ENCODE measurements at regions not wholly inside any gene's neighbourhood (a gene's known extent, or its start where the extent isn't known, plus 50 kb on each side); places are given as distances from the start of the nearest gene placed in this dataset.

DNA sequence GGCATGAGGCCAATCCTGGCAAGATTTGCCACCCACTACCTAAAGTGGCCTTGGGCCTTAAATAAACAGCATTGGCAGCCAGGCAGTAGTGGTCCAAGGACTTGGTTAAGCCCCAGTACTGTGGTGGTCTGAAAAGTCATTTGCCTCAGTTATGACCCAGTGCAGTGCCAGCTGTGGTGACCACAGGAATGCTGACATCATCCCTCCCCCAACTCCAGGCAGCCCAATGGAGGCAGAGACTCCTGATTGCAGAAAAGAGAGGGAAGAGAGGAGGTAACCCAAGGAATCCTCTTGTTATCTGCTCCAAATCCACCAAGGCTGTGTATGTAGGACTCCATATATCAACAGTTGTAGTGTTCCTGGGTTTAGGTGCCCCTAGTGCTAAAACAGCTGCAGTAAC lies 883.6 kb downstream of the SQOR start:
- Histone ChIP-seq H3K27ac (ENCODE audit: low read length) (no peak overlapping the region), H3K4me1 (ENCODE audit: control insufficient read depth, insufficient read depth, low read length) (no peaks in the 10 kb centered on the region), H3K4me3 (ENCODE audit: low read length) (no peak overlapping the region), H3K36me3 (ENCODE audit: control insufficient read depth, insufficient read depth, low read length) (no peaks in the 10 kb centered on the region), H3K27me3 (ENCODE audit: control insufficient read depth, insufficient read depth, low read length) (no peaks in the 10 kb centered on the region), H3K9me3 (replicated peaks; ENCODE audit: control insufficient read depth, low read depth, low read length) (peaks cover 10% of the 10 kb centered on the region)
- DNase-seq: no peak

DNA sequence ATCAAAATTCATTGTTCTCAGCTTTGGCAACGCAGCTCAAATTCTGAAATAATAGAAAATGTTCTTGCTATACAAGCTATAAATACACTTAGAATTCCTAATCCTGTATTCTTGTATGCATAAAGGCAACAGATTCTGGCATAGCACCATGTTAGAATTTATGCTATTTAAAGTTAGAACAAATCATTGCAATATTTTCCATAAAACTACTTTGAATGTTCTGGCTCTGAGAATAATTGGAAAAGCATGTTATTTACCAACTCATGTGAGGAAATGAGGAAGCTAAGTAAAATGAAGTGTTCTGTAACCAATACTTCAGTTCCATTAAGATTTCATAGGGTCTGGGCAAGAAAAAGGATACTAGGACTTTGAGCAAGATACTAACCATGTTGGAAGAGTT lies 888.9 kb downstream of the SQOR start:
- H3K4me1 ChIP-seq (ENCODE audit: control insufficient read depth, insufficient read depth, low read length): no peaks in the 10 kb centered on the region
- H3K9me3 ChIP-seq (replicated peaks; ENCODE audit: control insufficient read depth, low read depth, low read length): peaks cover 1% of the 10 kb centered on the region
- H3K36me3 ChIP-seq (ENCODE audit: control insufficient read depth, insufficient read depth, low read length): no peaks in the 10 kb centered on the region
- H3K27ac ChIP-seq (ENCODE audit: low read length): no peak overlapping the region
- no peak overlapping the region for H3K4me3 ChIP-seq (ENCODE audit: low read length)
- WGBS (ENCODE audit: insufficient coverage): no CpG with 5 or more reads among the region's 1 CpG
- H3K27me3 ChIP-seq (ENCODE audit: control insufficient read depth, insufficient read depth, low read length): no peaks in the 10 kb centered on the region
- DNase-seq: peak; percentile 81

DNA sequence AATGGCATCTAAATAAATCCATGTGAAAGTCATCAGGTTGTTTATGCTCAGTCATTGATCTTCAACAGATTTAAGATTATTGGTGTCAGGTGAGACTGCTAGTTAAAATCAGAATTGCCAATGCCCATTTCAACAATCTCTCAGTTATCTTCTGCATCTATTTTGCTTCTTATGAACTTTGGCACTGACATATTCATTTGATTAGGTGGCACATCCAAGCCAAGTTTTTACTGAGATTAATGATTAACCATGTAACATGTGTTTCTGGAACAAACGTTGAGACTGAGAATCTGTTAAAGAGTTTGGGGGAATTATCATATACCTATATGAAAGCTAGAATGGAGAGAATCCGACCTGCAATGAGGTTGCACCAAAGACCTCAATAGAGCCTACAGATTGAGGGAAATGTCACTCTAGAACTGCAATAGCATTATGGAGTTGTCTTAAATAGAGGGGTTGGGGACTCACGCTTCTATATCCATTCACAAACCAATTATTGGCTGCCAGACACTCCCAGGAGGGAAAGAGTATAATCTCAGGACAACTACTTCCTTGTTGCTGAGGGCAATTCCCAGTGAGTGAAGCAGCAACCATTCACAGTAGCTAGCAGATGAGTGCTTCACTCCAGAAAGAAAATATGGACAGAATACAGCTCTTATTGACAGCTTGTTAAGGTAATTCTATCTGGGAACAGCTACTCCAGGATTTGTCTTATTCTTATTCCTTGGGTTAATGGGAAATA lies 891.3 kb downstream of the SQOR start:
- H3K4me3 ChIP-seq (ENCODE audit: low read length): no peak overlapping the region
- no peak overlapping the region for H3K27ac ChIP-seq (ENCODE audit: low read length)
- H3K9me3 ChIP-seq (replicated peaks; ENCODE audit: control insufficient read depth, low read depth, low read length): no peaks in the 10 kb centered on the region
- DNase-seq: no peak
- WGBS (ENCODE audit: insufficient coverage): no CpG with 5 or more reads among the region's 3 CpGs
- no peaks in the 10 kb centered on the region for H3K36me3 ChIP-seq (ENCODE audit: control insufficient read depth, insufficient read depth, low read length)
- H3K27me3 ChIP-seq (ENCODE audit: control insufficient read depth, insufficient read depth, low read length): no peaks in the 10 kb centered on the region
- H3K4me1 ChIP-seq (ENCODE audit: control insufficient read depth, insufficient read depth, low read length): no peaks in the 10 kb centered on the region

DNA sequence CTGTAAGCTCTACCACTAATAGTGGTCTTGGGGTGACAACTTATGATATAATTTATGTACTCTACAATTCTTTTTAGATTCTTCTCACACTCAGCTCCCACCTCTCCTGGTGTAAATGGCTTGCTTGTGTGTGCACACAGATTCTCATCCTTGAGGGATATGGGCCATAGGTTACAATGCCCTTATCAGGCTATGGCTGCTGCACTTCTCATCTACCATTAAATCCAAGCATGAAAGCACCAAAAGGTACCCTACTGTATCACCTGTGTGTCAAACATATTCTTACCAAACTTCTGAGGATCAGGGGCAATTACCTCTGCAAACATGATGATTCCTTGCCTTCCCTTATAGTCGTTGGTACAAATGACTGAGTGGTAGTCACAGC lies 891.9 kb downstream of the SQOR start:
- Histone ChIP-seq H3K27me3 (ENCODE audit: control insufficient read depth, insufficient read depth, low read length) (no peaks in the 10 kb centered on the region), H3K4me1 (ENCODE audit: control insufficient read depth, insufficient read depth, low read length) (no peaks in the 10 kb centered on the region), H3K9me3 (replicated peaks; ENCODE audit: control insufficient read depth, low read depth, low read length) (no peaks in the 10 kb centered on the region), H3K27ac (ENCODE audit: low read length) (no peak overlapping the region), H3K36me3 (ENCODE audit: control insufficient read depth, insufficient read depth, low read length) (no peaks in the 10 kb centered on the region), H3K4me3 (ENCODE audit: low read length) (no peak overlapping the region)
- no peak for DNase-seq
- no CpG with 5 or more reads among the region's 1 CpG for WGBS (ENCODE audit: insufficient coverage)

DNA sequence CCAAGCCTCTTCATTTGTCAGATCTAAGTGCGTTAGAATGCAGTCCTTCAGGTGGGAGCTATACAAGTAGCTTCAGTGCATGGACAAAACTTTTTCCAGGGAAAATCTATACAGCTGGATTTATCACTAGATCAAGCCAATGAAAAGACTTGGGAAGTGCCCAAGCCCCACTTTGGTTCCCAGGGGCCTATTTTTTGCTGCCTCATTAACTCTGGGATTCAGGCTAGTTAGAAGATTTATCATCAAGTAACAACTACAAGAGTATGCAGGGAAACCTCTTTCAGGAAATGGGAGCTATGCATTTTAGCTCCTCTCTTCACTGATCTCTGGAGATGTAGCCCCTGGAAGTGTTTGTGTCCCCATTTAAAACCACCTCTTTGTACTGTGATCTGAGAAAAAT lies 908.8 kb downstream of the SQOR start:
- Histone ChIP-seq H3K36me3 (ENCODE audit: control insufficient read depth, insufficient read depth, low read length) (no peaks in the 10 kb centered on the region), H3K4me3 (ENCODE audit: low read length) (no peak overlapping the region), H3K9me3 (replicated peaks; ENCODE audit: control insufficient read depth, low read depth, low read length) (no peaks in the 10 kb centered on the region), H3K27ac (ENCODE audit: low read length) (no peak overlapping the region), H3K4me1 (ENCODE audit: control insufficient read depth, insufficient read depth, low read length) (no peaks in the 10 kb centered on the region), H3K27me3 (ENCODE audit: control insufficient read depth, insufficient read depth, low read length) (no peaks in the 10 kb centered on the region)
- WGBS (ENCODE audit: insufficient coverage): 50% methylated on average over 1 of the region's 1 CpG
- no peak for DNase-seq

GRCh38 chr15:46548989-46549388 lies 914.2 kb downstream of the SQOR start:
- Histone ChIP-seq H3K36me3 (ENCODE audit: control insufficient read depth, insufficient read depth, low read length) (no peaks in the 10 kb centered on the region), H3K4me3 (ENCODE audit: low read length) (no peak overlapping the region), H3K4me1 (ENCODE audit: control insufficient read depth, insufficient read depth, low read length) (no peaks in the 10 kb centered on the region), H3K9me3 (replicated peaks; ENCODE audit: control insufficient read depth, low read depth, low read length) (no peaks in the 10 kb centered on the region), H3K27me3 (ENCODE audit: control insufficient read depth, insufficient read depth, low read length) (no peaks in the 10 kb centered on the region), H3K27ac (ENCODE audit: low read length) (no peak overlapping the region)
- no CpG with 5 or more reads among the region's 1 CpG for WGBS (ENCODE audit: insufficient coverage)
- no peak for DNase-seq

GRCh38 chr15:46552316-46552715 lies 917.5 kb downstream of the SQOR start:
- 20% methylated on average over 1 of the region's 2 CpGs for whole genome bisulfite sequencing (ENCODE audit: insufficient coverage)
- DNase-seq: no peak
- no peaks in the 10 kb centered on the region for H3K27me3 ChIP-seq (ENCODE audit: control insufficient read depth, insufficient read depth, low read length)

DNA sequence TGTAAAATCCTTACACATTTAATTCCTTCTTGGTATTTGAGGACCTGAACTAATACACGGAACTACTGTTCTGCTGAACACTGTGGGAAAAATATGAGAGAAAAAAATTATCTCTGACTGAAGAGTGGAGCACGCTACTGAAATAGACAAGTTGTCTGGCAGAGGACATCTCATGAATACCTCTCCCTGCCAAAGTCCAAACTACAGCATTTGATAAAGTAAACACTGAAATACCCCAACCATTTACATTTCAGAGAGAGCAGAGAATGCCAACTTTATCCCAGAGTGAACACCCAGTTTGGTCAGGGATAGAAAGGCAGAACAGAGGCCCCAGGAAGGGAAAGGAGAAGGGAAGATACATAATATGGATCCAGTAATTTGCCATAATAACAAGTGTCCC lies 920.7 kb downstream of the SQOR start:
- no peak overlapping the region for H3K4me3 ChIP-seq (ENCODE audit: low read length)
- no peak for DNase-seq
- no peaks in the 10 kb centered on the region for H3K27me3 ChIP-seq (ENCODE audit: control insufficient read depth, insufficient read depth, low read length)
- H3K36me3 ChIP-seq (ENCODE audit: control insufficient read depth, insufficient read depth, low read length): no peaks in the 10 kb centered on the region
- no peaks in the 10 kb centered on the region for H3K4me1 ChIP-seq (ENCODE audit: control insufficient read depth, insufficient read depth, low read length)
- no CpG with 5 or more reads among the region's 2 CpGs for WGBS (ENCODE audit: insufficient coverage)
- H3K27ac ChIP-seq (ENCODE audit: low read length): no peak overlapping the region
- no peaks in the 10 kb centered on the region for H3K9me3 ChIP-seq (replicated peaks; ENCODE audit: control insufficient read depth, low read depth, low read length)

More at GRCh38 chr15:46552316-46552715, 917.5 kb downstream of the SQOR start:
- Histone ChIP-seq H3K4me3 (ENCODE audit: low read length) (no peak overlapping the region), H3K9me3 (replicated peaks; ENCODE audit: control insufficient read depth, low read depth, low read length) (no peaks in the 10 kb centered on the region), H3K36me3 (ENCODE audit: control insufficient read depth, insufficient read depth, low read length) (no peaks in the 10 kb centered on the region), H3K4me1 (ENCODE audit: control insufficient read depth, insufficient read depth, low read length) (no peaks in the 10 kb centered on the region), H3K27ac (ENCODE audit: low read length) (no peak overlapping the region)

- WGBS (ENCODE audit: insufficient coverage): no CpG with 5 or more reads among the region's 1 CpG
- H3K36me3 ChIP-seq (ENCODE audit: control insufficient read depth, insufficient read depth, low read length): no peaks in the 10 kb centered on the region
- no peaks in the 10 kb centered on the region for H3K9me3 ChIP-seq (replicated peaks; ENCODE audit: control insufficient read depth, low read depth, low read length)
- H3K4me1 ChIP-seq (ENCODE audit: control insufficient read depth, insufficient read depth, low read length): no peaks in the 10 kb centered on the region
- no peak for DNase-seq
- H3K27ac ChIP-seq (ENCODE audit: low read length): no peak overlapping the region
- H3K27me3 ChIP-seq (ENCODE audit: control insufficient read depth, insufficient read depth, low read length): no peaks in the 10 kb centered on the region
- H3K4me3 ChIP-seq (ENCODE audit: low read length): no peak overlapping the region
Observed at GRCh38 chr15:46556010-46556409, 921.2 kb downstream of the SQOR start.

DNA sequence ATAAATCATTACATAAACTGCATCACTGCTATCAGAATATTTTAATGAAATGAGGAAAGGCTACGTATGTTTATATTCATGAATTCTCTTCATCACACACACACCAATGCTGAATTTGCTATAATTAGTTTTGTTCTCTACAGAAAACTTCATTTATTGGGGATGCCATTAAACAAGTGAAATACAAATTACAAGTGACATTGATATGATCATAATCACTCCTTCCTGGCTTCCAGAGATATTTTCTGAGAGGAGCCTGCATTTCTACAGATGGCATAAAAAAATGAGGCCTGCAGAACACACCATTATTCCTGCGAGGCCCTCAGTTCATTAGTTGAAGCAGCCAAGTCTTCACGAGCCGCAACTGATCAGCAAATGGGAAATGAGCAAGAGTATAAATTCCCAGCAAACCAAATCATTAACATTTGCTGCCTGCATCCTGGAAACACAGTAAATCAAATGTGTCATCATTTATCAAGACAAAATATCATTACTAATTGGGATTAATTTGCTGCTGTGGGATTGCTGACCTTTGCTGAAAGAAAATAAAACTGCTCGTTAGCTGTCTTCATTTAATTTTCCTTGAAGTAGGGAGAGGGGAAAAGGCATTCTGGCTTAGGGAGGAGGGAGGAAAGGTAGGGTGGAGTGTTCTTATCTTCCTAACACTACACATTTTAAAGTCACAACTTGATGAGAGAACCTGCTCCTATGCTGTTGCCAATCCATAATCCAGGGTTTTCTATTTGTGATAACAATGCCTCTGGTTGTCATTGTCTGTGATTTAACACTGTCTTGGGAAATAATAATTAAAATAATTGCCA lies 921.9 kb downstream of the SQOR start:
- Histone ChIP-seq H3K36me3 (ENCODE audit: control insufficient read depth, insufficient read depth, low read length) (no peaks in the 10 kb centered on the region), H3K4me1 (ENCODE audit: control insufficient read depth, insufficient read depth, low read length) (no peaks in the 10 kb centered on the region), H3K9me3 (replicated peaks; ENCODE audit: control insufficient read depth, low read depth, low read length) (no peaks in the 10 kb centered on the region), H3K4me3 (ENCODE audit: low read length) (no peak overlapping the region), H3K27me3 (ENCODE audit: control insufficient read depth, insufficient read depth, low read length) (no peaks in the 10 kb centered on the region), H3K27ac (ENCODE audit: low read length) (no peak overlapping the region)
- DNase-seq: no peak
- WGBS (ENCODE audit: insufficient coverage): no CpG with 5 or more reads among the region's 5 CpGs

Data from muscle of leg (tissue), 3 donors.